IPS-18a (cell line): ENCODE measurements at regions not wholly inside any gene's neighbourhood (a gene's known extent, or its start where the extent isn't known, plus 50 kb on each side); places are given as distances from the start of the nearest gene placed in this dataset.

Source experiments
- H3K27ac ChIP-seq: one replicate; pipeline ENCODE4 v1.5.1; 2013; ENCODE audit warnings: low read length
- H3K27me3 ChIP-seq: one replicate; pipeline ENCODE4 v1.6.1; 2013; ENCODE audit warnings: mild to moderate bottlenecking, low read length; ENCODE audit not compliant: control insufficient read depth, insufficient read depth
- H3K36me3 ChIP-seq: one replicate; pipeline ENCODE4 v1.6.1; 2013; ENCODE audit warnings: low read depth, low read length; ENCODE audit not compliant: control insufficient read depth
- H3K4me1 ChIP-seq: one replicate; pipeline ENCODE4 v1.6.1; 2013; ENCODE audit warnings: low read depth, low read length; ENCODE audit not compliant: control insufficient read depth
- H3K4me3 ChIP-seq: one replicate; pipeline ENCODE4 v1.5.1; 2013; ENCODE audit warnings: low read length
- H3K9ac ChIP-seq: one replicate; pipeline ENCODE4 v1.6.1; 2013; ENCODE audit warnings: mild to moderate bottlenecking, low read length, moderate library complexity
- H3K9me3 ChIP-seq: one replicate; pipeline ENCODE4 v1.6.1; 2013; ENCODE audit warnings: low read depth, low read length; ENCODE audit not compliant: control insufficient read depth

- Histone ChIP-seq H3K27me3 (no peaks in the 10 kb centered on the region), H3K4me1 (no peaks in the 10 kb centered on the region), H3K4me3 (no peak overlapping the region), H3K27ac (no peak overlapping the region), H3K9me3 (no peaks in the 10 kb centered on the region), H3K9ac (no peak overlapping the region), H3K36me3 (no peaks in the 10 kb centered on the region)
Measured at GRCh38 chrX:13177921-13178566, 133.6 kb upstream of the FAM9C start.

DNA sequence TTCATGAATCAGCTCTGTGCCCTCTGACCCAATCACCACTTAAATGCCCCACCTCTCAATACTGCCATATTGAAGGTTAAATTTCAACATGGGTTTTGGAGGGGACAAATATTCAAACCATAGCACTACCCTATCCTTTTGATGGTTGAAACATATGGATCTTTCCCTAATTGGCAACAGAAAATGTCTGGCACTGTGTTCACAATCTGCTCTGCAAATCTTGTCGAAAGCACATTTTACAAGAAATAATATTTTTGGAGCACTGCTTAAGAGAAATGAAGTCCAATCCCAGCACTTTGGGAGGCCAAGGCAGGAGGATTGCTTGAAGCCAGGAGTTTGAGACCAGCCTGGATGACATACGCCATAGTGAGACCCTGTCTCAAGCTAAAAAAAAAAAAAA is 130.6 kb upstream of the FAM9C start:
- H3K27ac ChIP-seq, result no peak overlapping the region
- H3K36me3 ChIP-seq, result no peaks in the 10 kb centered on the region
- no peak overlapping the region for H3K4me3 ChIP-seq
- no peak overlapping the region for H3K9ac ChIP-seq
- no peaks in the 10 kb centered on the region for H3K9me3 ChIP-seq
- no peaks in the 10 kb centered on the region for H3K4me1 ChIP-seq
- no peaks in the 10 kb centered on the region for H3K27me3 ChIP-seq

DNA sequence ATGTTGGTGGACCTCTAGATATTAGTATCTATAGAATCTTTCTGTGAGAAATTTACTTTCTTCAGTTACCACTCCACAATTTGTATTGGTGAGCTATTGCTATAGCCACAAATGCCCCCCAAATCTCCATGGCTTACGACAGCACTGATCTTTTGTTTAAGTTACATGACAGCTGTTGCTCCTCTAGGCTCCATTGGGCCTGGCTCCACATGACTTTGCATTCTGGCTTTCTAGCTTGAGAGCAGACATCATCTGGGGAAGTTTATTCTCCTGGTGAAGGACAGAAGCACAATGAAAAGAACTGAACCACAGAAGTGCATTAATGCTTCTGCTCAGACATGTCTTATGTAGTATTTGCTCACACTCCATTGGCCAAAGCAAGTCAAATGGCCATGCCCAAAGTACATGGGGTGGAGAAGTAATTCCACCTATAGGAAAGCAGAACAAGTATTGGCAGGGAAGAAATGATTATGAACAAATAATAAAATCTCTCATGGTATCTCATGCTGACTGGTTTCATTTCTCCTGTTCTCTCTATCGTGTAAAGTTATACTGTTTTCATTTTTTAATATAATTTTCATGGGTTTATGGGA is 126.6 kb upstream of the FAM9C start:
- H3K9ac ChIP-seq, result no peak overlapping the region
- no peaks in the 10 kb centered on the region for H3K9me3 ChIP-seq
- H3K4me1 ChIP-seq, result peaks cover 11% of the 10 kb centered on the region
- no peak overlapping the region for H3K27ac ChIP-seq
- H3K4me3 ChIP-seq, result no peak overlapping the region
- peaks cover 5% of the 10 kb centered on the region for H3K27me3 ChIP-seq
- H3K36me3 ChIP-seq, result no peaks in the 10 kb centered on the region

DNA sequence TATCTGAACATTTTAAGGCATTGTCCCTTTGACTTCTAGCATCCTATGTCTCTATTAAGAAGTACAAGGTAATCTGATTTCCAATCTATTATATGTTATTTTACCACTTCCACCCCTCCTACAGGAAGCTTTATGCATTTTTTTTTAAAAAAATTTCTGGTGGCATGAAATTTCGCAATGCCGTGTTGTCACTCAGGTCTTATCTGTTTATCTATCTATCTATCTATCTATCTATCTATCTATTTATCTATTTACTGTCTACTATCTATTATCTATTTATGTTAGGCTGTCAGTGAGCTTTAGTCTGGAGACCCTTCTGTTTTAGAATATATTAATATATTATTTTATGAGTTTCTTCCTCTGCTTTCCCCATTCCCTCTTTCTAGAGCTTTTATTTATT is 125.3 kb upstream of the FAM9C start:
- Histone ChIP-seq H3K9ac (no peak overlapping the region), H3K36me3 (no peaks in the 10 kb centered on the region), H3K9me3 (no peaks in the 10 kb centered on the region), H3K27ac (no peak overlapping the region), H3K4me3 (no peak overlapping the region), H3K4me1 (peaks cover 24% of the 10 kb centered on the region), H3K27me3 (peaks cover 5% of the 10 kb centered on the region)

DNA sequence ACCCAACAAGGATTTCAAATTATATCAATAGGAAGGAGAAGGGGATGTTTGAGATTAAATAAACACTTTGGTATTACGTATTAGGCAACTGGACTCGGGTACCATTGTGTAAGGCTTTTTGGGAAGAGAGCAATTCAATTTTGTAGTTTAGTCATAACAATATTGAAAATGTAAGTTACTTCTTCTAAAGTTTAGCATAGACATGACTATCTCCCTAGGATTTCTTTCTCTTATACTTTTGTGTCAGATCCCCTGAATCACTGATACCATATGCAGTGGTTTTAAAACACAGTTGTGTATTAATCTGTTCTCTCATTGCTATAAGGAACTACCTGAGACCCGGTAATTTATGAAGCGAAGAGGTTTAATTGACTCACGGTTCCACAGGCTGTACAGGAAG is 123.8 kb upstream of the FAM9C start:
- peaks cover 8% of the 10 kb centered on the region for H3K27me3 ChIP-seq
- H3K36me3 ChIP-seq, result no peaks in the 10 kb centered on the region
- no peak overlapping the region for H3K4me3 ChIP-seq
- H3K4me1 ChIP-seq, result peaks cover 36% of the 10 kb centered on the region
- no peak overlapping the region for H3K9ac ChIP-seq
- H3K27ac ChIP-seq, result no peak overlapping the region
- no peaks in the 10 kb centered on the region for H3K9me3 ChIP-seq

- Histone ChIP-seq H3K36me3 (no peaks in the 10 kb centered on the region), H3K9ac (no peak overlapping the region), H3K27me3 (peaks cover 13% of the 10 kb centered on the region), H3K9me3 (no peaks in the 10 kb centered on the region), H3K4me1 (peaks cover 36% of the 10 kb centered on the region), H3K27ac (no peak overlapping the region), H3K4me3 (no peak overlapping the region)
Measured at GRCh38 chrX:13167481-13168231, 123.2 kb upstream of the FAM9C start.

GRCh38 chrX:13165266-13166189 is 121.1 kb upstream of the FAM9C start:
- Histone ChIP-seq H3K9me3 (no peaks in the 10 kb centered on the region), H3K27me3 (peaks cover 13% of the 10 kb centered on the region), H3K9ac (no peak overlapping the region), H3K4me3 (no peak overlapping the region), H3K36me3 (no peaks in the 10 kb centered on the region), H3K4me1 (peaks cover 46% of the 10 kb centered on the region), H3K27ac (no peak overlapping the region)

- Histone ChIP-seq H3K27me3 (peaks cover 13% of the 10 kb centered on the region), H3K9ac (no peak overlapping the region), H3K36me3 (no peaks in the 10 kb centered on the region), H3K9me3 (no peaks in the 10 kb centered on the region), H3K4me3 (peak overlapping the region; percentile 33), H3K4me1 (peaks cover 46% of the 10 kb centered on the region), H3K27ac (no peak overlapping the region)
Measured at GRCh38 chrX:13164611-13165010, 120.2 kb upstream of the FAM9C start.

GRCh38 chrX:13162772-13163410 is 118.5 kb upstream of the FAM9C start:
- Histone ChIP-seq H3K9ac (no peak overlapping the region), H3K9me3 (no peaks in the 10 kb centered on the region), H3K36me3 (no peaks in the 10 kb centered on the region), H3K4me1 (peaks cover 46% of the 10 kb centered on the region), H3K4me3 (no peak overlapping the region), H3K27ac (no peak overlapping the region), H3K27me3 (peaks cover 13% of the 10 kb centered on the region)

DNA sequence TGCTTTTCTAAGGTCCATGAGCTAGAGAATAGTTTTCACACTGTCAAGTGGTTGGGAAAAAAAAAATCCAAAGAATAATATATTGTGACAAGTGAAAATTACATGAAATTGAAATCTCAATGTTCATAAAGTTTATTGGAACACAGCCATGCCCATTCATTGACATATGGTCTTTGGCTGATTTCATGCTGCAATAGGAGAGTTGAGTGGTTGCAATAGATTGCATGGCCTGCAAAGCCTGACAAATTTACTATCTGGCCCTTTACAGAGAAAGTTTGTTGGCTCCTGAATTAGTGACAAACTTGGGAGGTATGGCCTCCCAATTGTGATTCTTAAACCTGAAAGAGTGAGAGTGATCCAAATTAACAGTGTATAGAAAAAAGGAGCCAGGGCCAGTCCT is 115.5 kb upstream of the FAM9C start:
- Histone ChIP-seq H3K4me1 (peaks cover 23% of the 10 kb centered on the region), H3K36me3 (no peaks in the 10 kb centered on the region), H3K4me3 (no peak overlapping the region), H3K9me3 (no peaks in the 10 kb centered on the region), H3K27ac (no peak overlapping the region), H3K9ac (no peak overlapping the region), H3K27me3 (peaks cover 8% of the 10 kb centered on the region)

DNA sequence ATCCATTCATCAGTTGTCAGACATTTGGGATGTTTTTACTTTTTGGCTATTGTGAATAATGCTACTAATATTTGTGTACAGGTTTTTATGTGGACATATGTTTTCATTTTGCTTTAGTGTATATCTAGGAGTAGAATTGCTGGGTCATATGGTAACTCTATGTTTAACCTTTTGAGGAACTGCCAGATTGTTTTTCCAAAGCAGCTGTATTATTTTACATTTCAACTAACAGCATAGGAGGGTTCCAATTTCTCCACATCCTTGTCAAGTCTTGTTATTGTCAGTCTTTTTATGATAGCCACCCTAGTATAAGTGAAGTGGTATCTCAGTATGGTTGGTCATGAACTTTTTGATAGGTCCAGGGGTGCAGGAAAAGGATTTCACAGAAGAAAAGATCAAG is 114.5 kb upstream of the FAM9C start:
- Histone ChIP-seq H3K4me3 (no peak overlapping the region), H3K9me3 (no peaks in the 10 kb centered on the region), H3K9ac (no peak overlapping the region), H3K36me3 (no peaks in the 10 kb centered on the region), H3K27ac (no peak overlapping the region), H3K27me3 (peaks cover 8% of the 10 kb centered on the region), H3K4me1 (peaks cover 16% of the 10 kb centered on the region)
